ENCODE measurements at regions not wholly inside any gene's neighbourhood (a gene's known extent, or its start where the extent isn't known, plus 50 kb on each side); places are given as distances from the start of the nearest gene placed in this dataset.

DNA sequence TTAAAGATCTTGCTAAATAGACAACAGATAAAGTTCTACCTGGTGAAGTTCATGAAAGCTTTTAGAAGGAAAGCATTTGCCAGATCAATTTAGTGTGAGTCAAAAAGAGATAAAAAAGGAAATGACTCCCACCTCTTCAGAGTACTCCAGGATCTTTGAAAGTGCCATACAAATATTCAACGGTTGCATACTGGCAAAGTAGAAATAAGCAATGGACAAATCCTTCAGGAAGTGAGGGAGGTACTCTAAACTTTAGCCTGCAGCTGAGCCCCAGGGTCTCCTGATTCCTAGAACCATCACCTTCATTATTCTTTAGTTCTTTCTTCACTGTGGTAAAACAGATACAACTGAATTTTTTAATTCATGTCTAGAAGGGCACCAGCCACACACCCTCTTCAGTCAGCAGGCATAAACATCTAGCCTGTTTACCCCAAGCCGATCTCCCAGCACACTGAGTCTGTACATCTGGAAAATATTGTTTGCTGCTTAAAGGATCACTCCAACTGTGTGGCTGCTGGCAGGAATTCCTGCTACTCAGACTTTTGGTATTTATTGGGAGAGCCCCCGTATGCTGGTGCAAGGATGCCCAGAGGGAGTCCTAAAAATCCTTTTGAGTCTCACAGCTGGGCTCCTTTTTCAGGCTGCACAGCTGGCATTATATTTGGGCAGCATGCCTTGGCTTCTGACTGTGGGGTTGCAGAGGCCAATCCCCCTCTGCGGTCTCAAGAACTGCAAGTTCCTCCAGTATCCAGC lies 72.3 kb upstream of the SESTD1 start:
- TF ChIP-seq, protein P1, sequence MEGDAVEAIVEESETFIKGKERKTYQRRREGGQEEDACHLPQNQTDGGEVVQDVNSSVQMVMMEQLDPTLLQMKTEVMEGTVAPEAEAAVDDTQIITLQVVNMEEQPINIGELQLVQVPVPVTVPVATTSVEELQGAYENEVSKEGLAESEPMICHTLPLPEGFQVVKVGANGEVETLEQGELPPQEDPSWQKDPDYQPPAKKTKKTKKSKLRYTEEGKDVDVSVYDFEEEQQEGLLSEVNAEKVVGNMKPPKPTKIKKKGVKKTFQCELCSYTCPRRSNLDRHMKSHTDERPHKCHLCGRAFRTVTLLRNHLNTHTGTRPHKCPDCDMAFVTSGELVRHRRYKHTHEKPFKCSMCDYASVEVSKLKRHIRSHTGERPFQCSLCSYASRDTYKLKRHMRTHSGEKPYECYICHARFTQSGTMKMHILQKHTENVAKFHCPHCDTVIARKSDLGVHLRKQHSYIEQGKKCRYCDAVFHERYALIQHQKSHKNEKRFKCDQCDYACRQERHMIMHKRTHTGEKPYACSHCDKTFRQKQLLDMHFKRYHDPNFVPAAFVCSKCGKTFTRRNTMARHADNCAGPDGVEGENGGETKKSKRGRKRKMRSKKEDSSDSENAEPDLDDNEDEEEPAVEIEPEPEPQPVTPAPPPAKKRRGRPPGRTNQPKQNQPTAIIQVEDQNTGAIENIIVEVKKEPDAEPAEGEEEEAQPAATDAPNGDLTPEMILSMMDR (IDR thresholded peaks at IDR 0.05 in 8 of 11, conservative IDR thresholded peaks at IDR 0.05 in 3 of 11), result no peak
- no peak for TF ChIP-seq POLR2A (IDR thresholded peaks at IDR 0.05)
- TF ChIP-seq POLR2AphosphoS5 (IDR thresholded peaks at IDR 0.05), result no peak
